H1 (cell line): ENCODE measurements at regions not wholly inside any gene's neighbourhood (a gene's known extent, or its start where the extent isn't known, plus 50 kb on each side); places are given as distances from the start of the nearest gene placed in this dataset.

Source experiments
- CTCF ChIA-PET: fragments of 300-600 bp; sonication (Branson Sonifier 250); formaldehyde crosslinking; loops from one replicate; lab custom pipeline; 2021; ENCODE audit not compliant: partially characterized antibody; lab: Charles Lee
- POLR2A ChIA-PET: fragments of 300-600 bp; sonication (Branson Sonifier 250); formaldehyde crosslinking; loops from one replicate; lab custom pipeline; 2021; ENCODE audit warnings: inconsistent platforms; ENCODE audit not compliant: partially characterized antibody; lab: Charles Lee
- DNase-seq, 2 experiments: peaks; one replicate each; pipeline versions ENCODE4 v3.0.0 to v3.0.0-alpha.2; 2010 to 2022; ENCODE audit warnings: low spot score in 2 of 2, low read depth in 1 of 2, mixed read lengths in 1 of 2
- FAIRE-seq: peaks from 2 replicates; lab custom pipeline; 2011; peaks lifted over from hg19 to GRCh38; lab: Jason Lieb, UNC
- H2AFZ ChIP-seq: 2 replicates; pipeline ENCODE4 v1.8.1; 2012; ENCODE audit warnings: low read length, inconsistent platforms
- H2AK5ac ChIP-seq: 2 replicates; pipeline ENCODE4 v1.6.1; 2013; ENCODE audit warnings: low read depth, low read length
- H2BK120ac ChIP-seq: replicated peaks from 2 replicates; pipeline ENCODE3; 2013; ENCODE audit warnings: low read depth, low read length, inconsistent platforms
- H2BK12ac ChIP-seq: 2 replicates; pipeline ENCODE4 v1.6.1; 2013; ENCODE audit warnings: low read depth, low read length
- H2BK15ac ChIP-seq: 2 replicates; pipeline ENCODE4 v1.6.1; 2013; ENCODE audit warnings: low read length
- H2BK20ac ChIP-seq: 2 replicates; pipeline ENCODE4 v1.6.1; 2013; ENCODE audit warnings: low read length
- H2BK5ac ChIP-seq: 2 replicates; pipeline ENCODE4 v1.6.1; 2013; ENCODE audit warnings: low read depth, low read length
- H3K14ac ChIP-seq: 2 replicates; pipeline ENCODE4 v1.6.1; 2013; ENCODE audit warnings: inconsistent platforms; ENCODE audit not compliant: insufficient read length
- H3K18ac ChIP-seq: 2 replicates; pipeline ENCODE4 v1.6.1; 2013; ENCODE audit warnings: low read length; ENCODE audit errors: extremely low read depth
- H3K23ac ChIP-seq: 2 replicates; pipeline ENCODE4 v1.6.1; 2013; ENCODE audit warnings: inconsistent platforms; ENCODE audit not compliant: insufficient read length
- H3K23me2 ChIP-seq: 2 replicates; pipeline ENCODE4 v1.6.1; 2013; ENCODE audit warnings: low read depth, low read length
- H3K27ac ChIP-seq: 2 replicates; pipeline ENCODE4 v1.6.1; 2011; ENCODE audit warnings: low read depth, low read length, inconsistent platforms
- H3K27me3 ChIP-seq, 4 experiments: replicated peaks in 1 of 4; 1 replicate in 1 of 4; 2 replicates in 3 of 4; pipeline versions ENCODE4 v1.6.1 to v1.8.1; 2011 to 2013; ENCODE audit warnings: low read length in 3 of 4, mild to moderate bottlenecking in 3 of 4, inconsistent platforms in 2 of 4, mixed read lengths in 2 of 4, moderate library complexity in 1 of 4; ENCODE audit not compliant: control insufficient read depth in 3 of 4, insufficient read depth in 3 of 4; ENCODE audit errors: extremely low read depth in 1 of 4
- H3K36me3 ChIP-seq, 4 experiments: 2 replicates each; pipeline versions ENCODE4 v1.6.1 to v1.8.1; 2011 to 2013; ENCODE audit warnings: mild to moderate bottlenecking in 4 of 4, low read length in 3 of 4, moderate library complexity in 2 of 4, control low read depth in 1 of 4, inconsistent platforms in 1 of 4; ENCODE audit not compliant: insufficient read depth in 4 of 4, control insufficient read depth in 2 of 4
- H3K4ac ChIP-seq: replicated peaks from 2 replicates; pipeline ENCODE3; 2013; ENCODE audit warnings: low read length, low read depth, mixed read lengths, inconsistent platforms; ENCODE audit not compliant: insufficient read length
- H3K4me1 ChIP-seq, 4 experiments: replicated peaks in 1 of 4; 1 replicate in 1 of 4; 2 replicates in 3 of 4; pipeline versions ENCODE4 v1.6.1 to v1.8.1; 2011 to 2013; ENCODE audit warnings: low read length in 3 of 4, inconsistent platforms in 2 of 4, mixed read lengths in 1 of 4; ENCODE audit not compliant: insufficient read depth in 4 of 4, control insufficient read depth in 3 of 4
- H3K4me2 ChIP-seq, 2 experiments: 2 replicates each; pipeline versions ENCODE4 v1.6.1 to v1.8.1; 2011 to 2013; ENCODE audit warnings: low read depth in 2 of 2, low read length in 2 of 2, control low read depth in 1 of 2, inconsistent platforms in 1 of 2, mild to moderate bottlenecking in 1 of 2; ENCODE audit not compliant: insufficient read depth in 1 of 2
- H3K4me3 ChIP-seq, 4 experiments: fragments of 200-600, 300-600 bp in 1 of 4; sonication (generic), shearing (Covaris generic), sonication (Bioruptor Twin) in 1 of 4; 2 replicates each; pipeline versions ENCODE4 v1.5.1 to v1.8.1; 2011 to 2016; ENCODE audit warnings: low read length in 4 of 4, low read depth in 3 of 4, control low read depth in 2 of 4, inconsistent platforms in 2 of 4, mild to moderate bottlenecking in 2 of 4, mixed read lengths in 1 of 4, moderate library complexity in 1 of 4; ENCODE audit not compliant: insufficient read depth in 2 of 4; ENCODE audit errors: extremely low read depth in 1 of 4
- H3K56ac ChIP-seq: replicated peaks from 2 replicates; pipeline ENCODE3; 2013; ENCODE audit warnings: low read depth, mild to moderate bottlenecking, mixed read lengths, low read length, inconsistent platforms; ENCODE audit not compliant: insufficient read length
- H3K79me1 ChIP-seq: 2 replicates; pipeline ENCODE4 v1.6.1; 2013; ENCODE audit warnings: low read depth, low read length, control low read depth
- H3K79me2 ChIP-seq, 2 experiments: 2 replicates each; pipeline versions ENCODE4 v1.6.1 to v1.8.1; 2012 to 2013; ENCODE audit warnings: low read length in 2 of 2, mild to moderate bottlenecking in 2 of 2, inconsistent platforms in 1 of 2; ENCODE audit not compliant: insufficient read depth in 2 of 2, control insufficient read depth in 1 of 2
- H3K9ac ChIP-seq, 4 experiments: replicated peaks in 1 of 4; 1 replicate in 1 of 4; 2 replicates in 3 of 4; pipeline versions ENCODE4 v1.6.1 to v1.8.1; 2011 to 2013; ENCODE audit warnings: low read depth in 3 of 4, low read length in 3 of 4, control low read depth in 2 of 4, mild to moderate bottlenecking in 2 of 4, moderate library complexity in 2 of 4, inconsistent platforms in 1 of 4; ENCODE audit errors: extremely low read depth in 1 of 4
- H3K9me3 ChIP-seq, 2 experiments: 2 replicates each; pipeline versions ENCODE4 v1.6.1 to v1.8.1; 2012 to 2013; ENCODE audit warnings: mild to moderate bottlenecking in 2 of 2, moderate library complexity in 2 of 2, control low read depth in 1 of 2, inconsistent platforms in 1 of 2, low read depth in 1 of 2, low read length in 1 of 2, mixed read lengths in 1 of 2; ENCODE audit not compliant: insufficient read depth in 2 of 2
- H4K20me1 ChIP-seq, 2 experiments: replicated peaks in 1 of 2; 2 replicates each; pipeline versions ENCODE3 to v1.8.1; 2011 to 2013; ENCODE audit warnings: inconsistent platforms in 2 of 2, low read length in 2 of 2, mild to moderate bottlenecking in 1 of 2; ENCODE audit not compliant: insufficient read depth in 2 of 2, control insufficient read depth in 1 of 2
- H4K5ac ChIP-seq: 2 replicates; pipeline ENCODE4 v1.6.1; 2013; ENCODE audit warnings: low read length, low read depth, mixed read lengths, inconsistent platforms; ENCODE audit not compliant: insufficient read length
- H4K8ac ChIP-seq: 2 replicates; pipeline ENCODE4 v1.8.0; 2013; ENCODE audit warnings: mild to moderate bottlenecking, moderate library complexity, low read length, inconsistent platforms; ENCODE audit not compliant: insufficient read depth; ENCODE audit errors: extremely low read depth
- H4K91ac ChIP-seq: replicated peaks from 2 replicates; pipeline ENCODE3; 2013; ENCODE audit warnings: low read length, mixed read lengths, inconsistent platforms; ENCODE audit not compliant: insufficient read length
- CBX5 ChIP-seq: fragments of 300-800, 300-1000 bp; sonication (generic); IDR thresholded peaks from 2 replicates; pipeline ENCODE4 v1.7.1; 2016; ENCODE audit warnings: antibody characterized with exemption, low read length, low read depth
- CHD2 ChIP-seq: IDR thresholded peaks from 2 replicates; pipeline ENCODE4 v1.6.1; 2012; ENCODE audit warnings: low read length, improper control_type of control experiment
- POLR2AphosphoS5 ChIP-seq: IDR thresholded peaks from 2 replicates; pipeline ENCODE4 v1.6.1; 2011; ENCODE audit warnings: low read depth, low read length
- RNF2 ChIP-seq: fragments of 200-900, 300-1000 bp; sonication (generic); IDR thresholded peaks from 2 replicates; pipeline ENCODE4 v1.7.1; 2016; ENCODE audit warnings: borderline replicate concordance, low read depth, mild to moderate bottlenecking, antibody characterized with exemption, low read length; ENCODE audit not compliant: poor library complexity, severe bottlenecking; ENCODE audit errors: missing control alignments
- WGBS, 2 experiments: shearing (Covaris generic) in 1 of 2; methylation state at CpG; one replicate each; pipeline versions ENCODE4 v1.1.6 to v1.1.7; 2013 to 2015; ENCODE audit warnings: low lambda C conversion rate in 2 of 2, mixed read lengths in 2 of 2, inconsistent platforms in 1 of 2, low coverage in 1 of 2, missing lambda C conversion rate in 1 of 2; ENCODE audit not compliant: insufficient replicate concordance in 2 of 2, insufficient coverage in 1 of 2, insufficient read length in 1 of 2; ENCODE audit errors: extremely low coverage in 1 of 2, missing lambda C conversion rate in 1 of 2; 5-methylcytosine and 5-hydroxymethylcytosine counted together

DNA sequence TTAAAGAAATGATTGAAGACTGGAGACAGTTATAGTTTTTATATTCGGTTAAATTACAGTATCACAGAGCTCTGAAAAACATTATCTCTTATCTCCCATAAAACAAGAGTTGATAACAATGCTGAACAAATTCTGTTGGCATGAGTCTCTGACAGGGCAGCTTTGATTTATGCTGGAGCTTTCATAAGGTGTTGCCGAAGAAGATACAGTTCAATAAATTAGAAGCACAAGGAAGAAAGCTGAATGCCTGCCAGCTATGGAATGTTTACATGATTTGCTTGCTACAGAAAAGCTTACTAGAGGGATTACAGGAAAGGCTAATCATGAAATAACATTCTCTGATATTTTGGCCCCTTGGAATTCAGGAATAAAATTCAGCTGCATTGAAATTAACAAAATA lies 431.9 kb upstream of the GJE1 start:
- Histone ChIP-seq H2AK5ac (no peak overlapping the region), H4K20me1 (no peaks in the 10 kb centered on the region), H3K4me1 (no peaks in the 10 kb centered on the region), H2BK15ac (no peak overlapping the region), H3K79me2 (no peaks in the 10 kb centered on the region), H3K27me3 (no peaks in the 10 kb centered on the region), H4K5ac (no peak overlapping the region), H2BK20ac (no peak overlapping the region), H3K18ac (no peak overlapping the region), H3K9me3 (no peaks in the 10 kb centered on the region), H3K79me1 (no peaks in the 10 kb centered on the region), H3K36me3 (no peaks in the 10 kb centered on the region), H2AFZ (no peak overlapping the region; the same call in 1 of the 2 replicates), H4K91ac (no peak overlapping the region), H3K4ac (no peak overlapping the region), H3K9ac (no peak overlapping the region), H2BK120ac (no peak overlapping the region), H3K14ac (no peak overlapping the region), H3K27ac (no peak overlapping the region), H2BK12ac (no peak overlapping the region), H3K4me3 (no peak overlapping the region), H3K23me2 (no peaks in the 10 kb centered on the region), H3K4me2 (no peak overlapping the region), H3K23ac (no peak overlapping the region), H3K56ac (no peak overlapping the region), H4K8ac (no peak overlapping the region), H2BK5ac (no peak overlapping the region)
- FAIRE-seq (no peak), DNase-seq (no peak)
- CTCF ChIA-PET, result interaction anchor here (0.7 kb wide), 1 partner anchor 411 kb away, joined by 3 read pairs; no protein-coding TSS in a partner anchor
- POLR2A ChIA-PET, result no interaction called here
- TF ChIP-seq RNF2 (no peak), CBX5 (no peak), POLR2AphosphoS5 (no peak), CHD2 (no peak)
- WGBS, 2 experiments, result 97% methylated on average over 2 of the region's 2 CpGs; no CpG with 5 or more reads in 1 of the 2 experiments
